ENCODE measurements at regions not wholly inside any gene's neighbourhood (a gene's known extent, or its start where the extent isn't known, plus 50 kb on each side); places are given as distances from the start of the nearest gene placed in this dataset.

DNA sequence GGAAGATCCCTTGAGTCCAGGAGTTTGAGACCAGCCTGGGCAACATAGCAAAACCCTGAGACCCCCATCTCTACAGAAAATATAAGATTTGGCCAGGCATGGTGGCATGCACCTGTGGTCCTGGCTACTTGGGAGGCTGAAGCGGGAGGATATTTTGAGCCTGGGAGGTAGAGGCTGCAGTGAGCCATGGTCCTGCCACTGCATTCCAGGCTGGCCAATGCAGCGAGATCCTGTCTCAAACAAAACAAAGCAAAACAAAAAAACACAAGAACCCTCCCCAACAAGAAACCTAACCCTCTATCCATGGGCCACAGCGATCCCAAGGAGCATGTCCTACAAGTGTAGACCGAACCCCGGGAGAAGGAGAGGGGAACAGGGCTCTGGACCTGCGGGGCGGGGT is 133.3 kb downstream of the MGAT5B start:
- no peak for DNase-seq

- DNase-seq: peak in 1 of 14 donors; percentile 24
Observed at GRCh38 chr17:77002103-77003045, 134.2 kb downstream of the MGAT5B start.

DNA sequence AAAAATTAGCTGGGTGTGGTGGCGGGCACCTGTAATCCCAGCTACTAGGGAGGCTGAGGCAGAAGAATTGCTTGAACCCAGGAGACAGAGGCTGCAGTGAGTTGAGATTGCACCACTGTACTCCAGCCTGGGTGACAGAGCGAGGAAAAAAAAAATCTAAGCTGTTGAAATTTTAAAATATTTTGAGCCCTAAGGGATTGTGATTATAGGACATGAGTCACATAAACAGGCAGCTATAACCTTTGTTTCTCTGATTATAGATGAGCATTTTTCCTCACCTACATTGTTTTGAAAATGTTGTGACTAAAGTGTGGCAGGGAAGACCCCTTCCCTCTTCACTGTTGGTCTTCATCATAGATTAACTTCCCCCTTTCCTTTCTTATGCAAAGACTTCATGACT is 135.5 kb downstream of the MGAT5B start:
- no peak for DNase-seq

- no peak for DNase-seq
Observed at GRCh38 chr17:77006971-77007649, 133.7 kb upstream of the SEC14L1 start.

DNA sequence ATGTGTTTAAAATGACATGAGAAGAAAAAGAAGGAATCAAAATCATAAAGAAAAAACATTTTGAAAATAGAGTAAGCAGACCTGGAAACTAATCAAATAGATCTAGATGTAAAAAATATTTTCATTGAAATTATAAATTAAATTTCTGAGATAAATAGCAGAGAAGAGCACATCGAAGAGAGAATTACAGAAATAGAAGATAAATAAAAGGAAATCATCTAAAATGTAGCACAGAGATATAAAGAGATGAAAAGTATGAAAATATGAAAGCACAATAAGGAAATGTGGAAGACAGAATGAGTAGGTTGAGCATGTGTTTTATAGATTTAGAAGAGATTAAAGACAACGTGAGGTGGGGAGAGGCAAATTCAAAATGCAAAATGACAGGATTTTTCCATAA is 130.9 kb upstream of the SEC14L1 start:
- no peak for DNase-seq

GRCh38 chr17:77010667-77011066 is 130.1 kb upstream of the SEC14L1 start:
- no peak for DNase-seq

DNA sequence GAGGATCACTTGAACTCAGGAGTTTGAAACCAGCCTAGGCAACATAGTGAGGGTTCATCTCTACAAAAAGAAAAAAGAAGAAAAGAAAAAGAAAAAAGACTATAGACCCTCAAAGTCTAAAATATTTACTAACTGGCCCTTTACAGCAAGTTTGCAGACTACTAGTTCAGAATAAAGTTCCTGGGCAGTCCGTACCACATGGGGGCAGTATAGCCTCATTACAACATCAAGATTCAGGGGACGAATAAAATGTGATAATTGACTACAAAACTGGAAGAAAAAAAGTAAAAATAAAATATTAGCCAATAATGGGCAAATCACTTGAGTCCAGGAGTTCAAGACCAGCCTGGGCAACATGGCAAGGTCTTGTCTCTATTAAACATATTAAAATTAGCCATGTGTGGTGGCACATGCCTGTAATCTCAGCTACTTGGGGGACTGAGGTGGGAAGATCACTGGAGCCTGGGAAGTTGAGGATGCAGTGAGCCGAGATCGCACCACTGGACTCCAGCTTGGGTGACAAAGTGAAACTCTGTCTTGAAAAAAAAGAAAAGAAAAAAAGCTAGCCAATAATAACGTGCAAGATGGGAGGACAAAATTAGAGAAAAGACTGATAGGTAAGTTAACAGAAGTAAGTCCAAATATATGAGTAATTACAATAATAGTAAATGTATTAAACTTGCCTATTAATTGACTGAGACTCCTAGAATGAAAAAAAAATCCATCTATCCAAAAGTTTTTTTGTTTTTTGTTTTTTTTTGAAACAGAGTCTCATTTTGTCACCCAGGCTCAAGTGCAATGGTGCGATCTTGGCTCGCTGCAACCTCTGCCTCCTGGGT is 129.4 kb upstream of the SEC14L1 start:
- DNase-seq: peak in 1 of 14 donors; percentile 1

GRCh38 chr17:77018504-77018903 is 122.3 kb upstream of the SEC14L1 start:
- no peak for DNase-seq

GRCh38 chr17:77019893-77020379 is 120.8 kb upstream of the SEC14L1 start:
- no peak for DNase-seq

GRCh38 chr17:77020973-77021372 is 119.8 kb upstream of the SEC14L1 start:
- DNase-seq: no peak

- DNase-seq: no peak
Observed at GRCh38 chr17:77022766-77023165, 118.0 kb upstream of the SEC14L1 start.

GRCh38 chr17:77025781-77026180 is 115.0 kb upstream of the SEC14L1 start:
- DNase-seq: no peak

DNA sequence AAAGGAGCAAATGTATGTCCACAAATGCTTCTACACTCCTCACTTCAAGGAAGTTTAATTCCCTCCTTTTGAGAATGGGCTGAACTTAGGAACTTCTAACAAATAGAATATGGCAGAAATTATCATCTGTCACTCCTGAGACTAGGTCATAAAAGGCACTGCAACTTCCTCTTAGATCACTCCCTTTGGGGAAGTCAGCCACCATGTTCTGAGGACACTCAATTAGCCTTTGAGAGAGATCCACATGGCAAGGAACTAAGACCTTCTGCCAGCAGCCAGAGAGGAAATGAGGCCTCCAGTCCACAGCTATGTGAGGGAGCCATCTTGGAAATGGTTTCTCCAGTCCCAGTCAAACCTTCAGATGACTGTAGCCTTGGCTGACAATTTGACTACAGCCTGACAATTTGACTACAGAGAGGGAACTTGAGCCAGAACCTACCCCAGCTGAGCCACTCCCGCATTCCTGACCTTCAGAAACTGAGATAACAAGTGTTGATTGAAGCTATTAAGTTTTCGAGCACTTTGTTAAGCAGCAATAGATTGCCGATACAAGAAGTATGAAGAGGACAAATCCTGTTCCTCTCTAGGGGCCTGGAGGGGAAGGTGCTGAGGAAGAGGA is 113.4 kb upstream of the SEC14L1 start:
- no peak for DNase-seq

- DNase-seq: no peak
Observed at GRCh38 chr17:77028900-77029299, 111.9 kb upstream of the SEC14L1 start.

DNA sequence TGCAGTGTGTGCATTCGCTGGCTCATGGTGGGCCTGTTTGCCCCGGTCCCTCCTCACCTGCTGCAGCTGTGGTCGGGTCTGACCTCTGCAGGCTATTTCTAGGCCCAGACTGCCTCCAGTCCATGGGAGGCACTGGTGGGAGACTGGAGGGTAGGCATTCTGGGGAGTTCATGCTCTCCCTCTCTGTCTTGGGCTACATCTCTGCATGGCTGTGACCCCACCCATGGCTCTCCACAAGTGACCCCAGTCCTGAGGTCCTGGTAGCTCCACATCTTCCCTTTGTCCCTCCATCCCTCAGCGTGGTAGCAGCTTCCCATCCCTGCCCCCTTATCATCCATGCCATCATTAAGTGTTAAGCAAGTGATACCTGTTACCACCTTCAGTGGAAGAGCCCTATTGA is 107.8 kb upstream of the SEC14L1 start:
- no peak for DNase-seq

DNA sequence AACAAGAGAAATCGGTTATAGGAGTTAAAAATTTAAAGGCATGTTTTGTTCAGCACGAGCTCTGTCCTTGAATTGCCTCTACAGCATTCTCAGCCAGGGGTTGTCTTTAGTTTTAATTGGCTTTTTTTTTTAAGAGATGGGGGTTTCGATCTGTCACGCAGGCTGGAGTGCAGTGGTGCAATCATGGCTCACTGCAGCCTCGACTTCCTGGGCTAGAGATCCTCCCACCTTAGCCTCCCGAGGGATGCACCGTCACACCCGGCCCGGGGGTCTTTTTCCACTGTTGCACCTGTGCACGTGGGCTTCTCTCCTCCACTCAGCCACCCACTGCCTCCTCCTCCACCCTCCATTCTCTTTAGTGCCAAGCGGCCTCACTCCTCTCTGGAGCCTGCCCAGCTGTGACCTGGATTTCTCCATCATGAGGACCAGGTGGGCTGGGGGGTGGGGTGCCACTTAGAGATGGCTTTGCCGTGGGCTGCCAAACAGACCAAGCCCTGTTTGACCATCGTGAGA is 106.8 kb upstream of the SEC14L1 start:
- DNase-seq: no peak

- no peak for DNase-seq
Observed at GRCh38 chr17:77034677-77035424, 105.9 kb upstream of the SEC14L1 start.

GRCh38 chr17:77035526-77035925 is 105.2 kb upstream of the SEC14L1 start:
- no peak for DNase-seq

GRCh38 chr17:77036136-77036840 is 104.5 kb upstream of the SEC14L1 start:
- no peak for DNase-seq

DNA sequence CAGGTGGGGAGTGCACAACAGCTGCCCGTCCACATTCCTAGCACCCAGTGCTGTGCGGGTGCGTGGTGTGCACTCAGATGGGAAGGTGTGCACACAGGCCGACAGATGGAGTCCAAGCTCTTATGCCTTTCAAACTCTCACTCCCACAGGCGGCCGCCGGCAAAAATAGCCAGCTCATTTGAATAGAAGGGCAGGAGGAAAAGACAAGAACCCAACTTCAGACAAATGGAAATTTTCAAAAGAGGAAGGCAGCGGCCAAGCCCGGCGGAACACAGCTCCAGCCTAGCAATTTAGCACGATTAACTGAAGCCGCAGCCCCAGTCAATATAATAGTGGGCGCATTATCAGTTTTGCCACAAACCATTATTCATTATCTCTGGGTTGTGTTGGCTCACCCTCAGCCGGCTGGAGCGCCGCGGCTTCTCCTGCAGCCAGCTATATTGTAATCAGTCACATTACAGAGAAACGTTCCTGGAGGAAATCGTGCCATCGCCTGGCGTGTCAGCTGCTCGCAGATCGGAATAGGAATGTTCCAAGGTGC is 103.9 kb upstream of the SEC14L1 start:
- DNase-seq: peak in 2 of 14 donors; percentile 10 to 72
